ENCODE measurements at regions not wholly inside any gene's neighbourhood (a gene's known extent, or its start where the extent isn't known, plus 50 kb on each side); places are given as distances from the start of the nearest gene placed in this dataset.

- TF ChIP-seq ZNF311 (tag by site-specific recombination; IDR thresholded peaks at IDR 0.05; ENCODE audit: borderline replicate concordance) (no peak), ZNF707 (tag by site-specific recombination; IDR thresholded peaks at IDR 0.05) (no peak), KLF1 (tag by site-specific recombination; IDR thresholded peaks at IDR 0.05) (no peak), PRDM1 (tag by site-specific recombination; IDR thresholded peaks at IDR 0.05) (no peak), ZNF549 (tag by site-specific recombination; IDR thresholded peaks at IDR 0.05) (no peak)
Measured at GRCh38 chr2:21668078-21668710, 544.4 kb downstream of the TDRD15 start.

DNA sequence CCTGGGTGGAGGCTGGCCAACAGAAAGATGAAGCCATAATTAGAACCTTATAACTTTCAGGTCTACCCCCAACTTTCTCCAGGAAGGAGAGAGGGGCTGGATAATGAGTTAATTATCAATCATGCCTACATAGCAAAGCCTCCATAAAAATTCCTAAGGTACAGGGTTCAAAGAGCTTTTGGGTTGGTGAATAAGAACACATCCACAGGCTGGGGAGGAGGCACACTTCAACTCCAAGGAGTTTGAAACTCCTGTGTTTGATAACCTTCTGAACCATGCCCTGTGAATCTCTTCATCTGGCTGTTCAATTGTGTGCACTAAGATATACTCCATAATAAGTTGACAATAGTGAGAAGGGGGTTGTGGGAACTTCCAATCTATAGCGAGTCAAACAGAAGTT lies 552.3 kb downstream of the TDRD15 start:
- ChIA-PET POLR2A (no interaction called here), CTCF (no interaction called here)
- Histone ChIP-seq H3K36me3 (ENCODE audit: control insufficient read depth in 2 of 2, insufficient read depth in 1 of 2, low read length in 2 of 2) (no peaks in the 10 kb centered on the region), H3K4me3 (ENCODE audit: low read depth, low read length) (no peak overlapping the region), H3K9me3 (ENCODE audit: control insufficient read depth, insufficient read depth, low read depth, low read length) (no peaks in the 10 kb centered on the region), H3K4me1 (ENCODE audit: control insufficient read depth, insufficient read depth, low read length) (no peaks in the 10 kb centered on the region), H3K27ac (ENCODE audit: extremely low read depth, low read depth, low read length) (no peak overlapping the region)
- no peak for TF ChIP-seq GLI2 (tag by site-specific recombination; IDR thresholded peaks at IDR 0.05; ENCODE audit: borderline replicate concordance, low read depth)
- no peak for TF ChIP-seq ZNF626 (tag by site-specific recombination; IDR thresholded peaks at IDR 0.05)
- no peak for TF ChIP-seq KLF1 (tag by site-specific recombination; IDR thresholded peaks at IDR 0.05)
- no peak for TF ChIP-seq ZNF843 (tag by site-specific recombination; IDR thresholded peaks at IDR 0.05)
- TF ChIP-seq ZNF174 (tag by site-specific recombination; IDR thresholded peaks at IDR 0.05): no peak
- TF ChIP-seq ZNF518A (tag by site-specific recombination; conservative IDR thresholded peaks at IDR 0.05; ENCODE audit: low read depth): no peak
- TF ChIP-seq ZNF658 (tag by site-specific recombination; IDR thresholded peaks at IDR 0.05): no peak
- TF ChIP-seq ZNF248 (tag by site-specific recombination; IDR thresholded peaks at IDR 0.05): no peak
- TF ChIP-seq, protein P1, sequence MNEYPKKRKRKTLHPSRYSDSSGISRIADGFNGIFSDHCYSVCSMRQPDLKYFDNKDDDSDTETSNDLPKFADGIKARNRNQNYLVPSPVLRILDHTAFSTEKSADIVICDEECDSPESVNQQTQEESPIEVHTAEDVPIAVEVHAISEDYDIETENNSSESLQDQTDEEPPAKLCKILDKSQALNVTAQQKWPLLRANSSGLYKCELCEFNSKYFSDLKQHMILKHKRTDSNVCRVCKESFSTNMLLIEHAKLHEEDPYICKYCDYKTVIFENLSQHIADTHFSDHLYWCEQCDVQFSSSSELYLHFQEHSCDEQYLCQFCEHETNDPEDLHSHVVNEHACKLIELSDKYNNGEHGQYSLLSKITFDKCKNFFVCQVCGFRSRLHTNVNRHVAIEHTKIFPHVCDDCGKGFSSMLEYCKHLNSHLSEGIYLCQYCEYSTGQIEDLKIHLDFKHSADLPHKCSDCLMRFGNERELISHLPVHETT (tag by site-specific recombination; IDR thresholded peaks at IDR 0.05): no peak
- TF ChIP-seq ZBTB1 (tag by site-specific recombination; IDR thresholded peaks at IDR 0.05): no peak
- no peak for TF ChIP-seq ZNF394 (tag by site-specific recombination; IDR thresholded peaks at IDR 0.05; ENCODE audit: borderline replicate concordance)
- no peak for TF ChIP-seq ZNF580 (tag by site-specific recombination; IDR thresholded peaks at IDR 0.05)
- no peak for TF ChIP-seq ZNF274 (IDR thresholded peaks at IDR 0.05; ENCODE audit: low read length)
- TF ChIP-seq ZNF274 (tag by site-specific recombination; IDR thresholded peaks at IDR 0.05; ENCODE audit: borderline replicate concordance): no peak
- no peak for TF ChIP-seq ZNF311 (tag by site-specific recombination; IDR thresholded peaks at IDR 0.05; ENCODE audit: borderline replicate concordance)
- TF ChIP-seq ZNF146 (tag by site-specific recombination; IDR thresholded peaks at IDR 0.05): no peak
- TF ChIP-seq ZNF169 (tag by site-specific recombination; IDR thresholded peaks at IDR 0.05): no peak

More at GRCh38 chr2:21668078-21668710, 544.4 kb downstream of the TDRD15 start:
- Histone ChIP-seq H3K36me3 (ENCODE audit: control insufficient read depth in 2 of 2, insufficient read depth in 1 of 2, low read length in 2 of 2) (no peaks in the 10 kb centered on the region), H3K4me1 (ENCODE audit: control insufficient read depth, insufficient read depth, low read length) (no peaks in the 10 kb centered on the region), H3K4me3 (ENCODE audit: low read depth, low read length) (no peak overlapping the region), H3K9me3 (ENCODE audit: control insufficient read depth, insufficient read depth, low read depth, low read length) (no peaks in the 10 kb centered on the region), H3K27ac (ENCODE audit: extremely low read depth, low read depth, low read length) (no peak overlapping the region)
- CTCF ChIA-PET: no interaction called here
- POLR2A ChIA-PET: no interaction called here

Measured in HEK293 (cell line).